DOHH2 (cell line): ENCODE measurements at regions not wholly inside any gene's neighbourhood (a gene's known extent, or its start where the extent isn't known, plus 50 kb on each side); places are given as distances from the start of the nearest gene placed in this dataset.

ENCODE experiments used
- CTCF ChIP-seq: fragments of 200-600 bp; sonication (generic); IDR thresholded peaks from one replicate; pipeline ENCODE4 v1.5.1; 2014; ENCODE audit warnings: antibody characterized with exemption, mild to moderate bottlenecking, low read depth, low read length; ENCODE audit not compliant: poor library complexity, severe bottlenecking
- EZH2phosphoT487 ChIP-seq: fragments of 200-600 bp; sonication (generic); IDR thresholded peaks from 2 replicates; pipeline ENCODE4 v1.6.1; 2017; ENCODE audit warnings: borderline replicate concordance, mild to moderate bottlenecking, antibody characterized with exemption, low read length, moderate library complexity, mixed read lengths

GRCh38 chr10:33102071-33102470, 144.0 kb upstream of the ITGB1 start:
- TF ChIP-seq CTCF (no peak), EZH2phosphoT487 (no peak)
